HG02981 (cell line): ENCODE measurements at regions not wholly inside any gene's neighbourhood (a gene's known extent, or its start where the extent isn't known, plus 50 kb on each side); places are given as distances from the start of the nearest gene placed in this dataset.
"Not testable (repeated sequence)": the region's sequence is repeated elsewhere in the genome, so short reads cannot be mapped to it uniquely, and the experiment has no call there.

Source experiments
- ATAC-seq: cut with Tn5 transposase; IDR thresholded peaks from one replicate; pipeline ENCODE4 v1.9.1; 2021; ENCODE audit warnings: mild to moderate bottlenecking, moderate library complexity; ENCODE audit not compliant: unreplicated experiment

- ATAC-seq, result no peak
Measured at GRCh38 chr11:71182791-71183677, 69.3 kb downstream of the SHANK2 start.

- no peak for ATAC-seq
Measured at GRCh38 chr11:71181566-71181965, 70.8 kb downstream of the SHANK2 start.

GRCh38 chr11:71180694-71181470, 71.5 kb downstream of the SHANK2 start:
- no peak for ATAC-seq

GRCh38 chr11:71179877-71180605, 72.3 kb downstream of the SHANK2 start:
- no peak for ATAC-seq

GRCh38 chr11:71178076-71178475, 74.3 kb downstream of the SHANK2 start:
- ATAC-seq, result no peak

- no peak for ATAC-seq
Measured at GRCh38 chr11:71176812-71177211, 75.6 kb downstream of the SHANK2 start.

- no peak for ATAC-seq
Measured at GRCh38 chr11:71173709-71174108, 78.7 kb downstream of the SHANK2 start.

- ATAC-seq, result no peak
Measured at GRCh38 chr11:71172680-71173079, 79.7 kb downstream of the SHANK2 start.

GRCh38 chr11:71171576-71171975, 80.8 kb downstream of the SHANK2 start:
- ATAC-seq, result no peak

- no peak for ATAC-seq
Measured at GRCh38 chr11:71170624-71171423, 81.6 kb downstream of the SHANK2 start.

GRCh38 chr11:71169313-71169712, 83.1 kb downstream of the SHANK2 start:
- no peak for ATAC-seq

GRCh38 chr11:71167814-71168213, 84.6 kb downstream of the SHANK2 start:
- ATAC-seq, result not testable (repeated sequence)

- no peak for ATAC-seq
Measured at GRCh38 chr11:71165771-71166170, 86.6 kb downstream of the SHANK2 start.

- no peak for ATAC-seq
Measured at GRCh38 chr11:71164621-71165020, 87.8 kb downstream of the SHANK2 start.

- ATAC-seq, result no peak
Measured at GRCh38 chr11:71164186-71164585, 88.2 kb downstream of the SHANK2 start.

- ATAC-seq, result no peak
Measured at GRCh38 chr11:71163371-71163770, 89.0 kb downstream of the SHANK2 start.

- ATAC-seq, result no peak
Measured at GRCh38 chr11:71158936-71159335, 93.4 kb downstream of the SHANK2 start.

GRCh38 chr11:71157676-71158075, 94.7 kb downstream of the SHANK2 start:
- ATAC-seq, result not testable (repeated sequence)

GRCh38 chr11:71156301-71156700, 96.1 kb downstream of the SHANK2 start:
- ATAC-seq, result no peak

GRCh38 chr11:71155846-71156245, 96.5 kb downstream of the SHANK2 start:
- ATAC-seq, result no peak
